ENCODE measurements at regions not wholly inside any gene's neighbourhood (a gene's known extent, or its start where the extent isn't known, plus 50 kb on each side); places are given as distances from the start of the nearest gene placed in this dataset.

DNA sequence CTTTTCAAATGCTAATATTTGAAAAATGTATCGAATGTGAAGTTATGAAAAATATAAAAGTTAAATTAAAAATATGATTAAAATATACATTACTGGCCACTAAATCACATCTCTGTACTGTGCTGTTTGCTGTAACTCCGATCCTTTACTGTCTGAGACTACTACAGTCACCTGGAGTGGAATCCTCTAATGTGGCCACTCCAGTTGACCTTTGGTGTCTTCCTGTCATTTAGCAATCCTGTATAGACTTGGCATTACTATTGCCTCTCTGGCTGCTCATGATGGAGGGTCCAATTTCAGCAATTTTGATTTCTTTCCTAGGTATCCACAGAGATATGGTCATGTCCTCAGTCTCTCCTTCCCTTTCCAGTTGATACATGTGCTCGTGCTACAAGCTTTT, 560.0 kb downstream of the CCDC85A start:
- ChIA-PET POLR2A (no interaction called here), CTCF (no interaction called here)
- no peak overlapping the region for H3K27ac Mint-ChIP-seq (ENCODE audit: unreplicated experiment)
- Histone ChIP-seq H3K27me3 (replicated peaks; ENCODE audit: control insufficient read depth, insufficient read depth, low read length) (no peaks in the 10 kb centered on the region), H3K36me3 (ENCODE audit: control insufficient read depth, insufficient read depth, low read length) (no peaks in the 10 kb centered on the region), H3K4me3 (ENCODE audit: low read depth, low read length) (no peak overlapping the region), H3K4me1 (no peaks in the 10 kb centered on the region), H3K9me3 (no peaks in the 10 kb centered on the region)
- TF ChIP-seq, protein P1, sequence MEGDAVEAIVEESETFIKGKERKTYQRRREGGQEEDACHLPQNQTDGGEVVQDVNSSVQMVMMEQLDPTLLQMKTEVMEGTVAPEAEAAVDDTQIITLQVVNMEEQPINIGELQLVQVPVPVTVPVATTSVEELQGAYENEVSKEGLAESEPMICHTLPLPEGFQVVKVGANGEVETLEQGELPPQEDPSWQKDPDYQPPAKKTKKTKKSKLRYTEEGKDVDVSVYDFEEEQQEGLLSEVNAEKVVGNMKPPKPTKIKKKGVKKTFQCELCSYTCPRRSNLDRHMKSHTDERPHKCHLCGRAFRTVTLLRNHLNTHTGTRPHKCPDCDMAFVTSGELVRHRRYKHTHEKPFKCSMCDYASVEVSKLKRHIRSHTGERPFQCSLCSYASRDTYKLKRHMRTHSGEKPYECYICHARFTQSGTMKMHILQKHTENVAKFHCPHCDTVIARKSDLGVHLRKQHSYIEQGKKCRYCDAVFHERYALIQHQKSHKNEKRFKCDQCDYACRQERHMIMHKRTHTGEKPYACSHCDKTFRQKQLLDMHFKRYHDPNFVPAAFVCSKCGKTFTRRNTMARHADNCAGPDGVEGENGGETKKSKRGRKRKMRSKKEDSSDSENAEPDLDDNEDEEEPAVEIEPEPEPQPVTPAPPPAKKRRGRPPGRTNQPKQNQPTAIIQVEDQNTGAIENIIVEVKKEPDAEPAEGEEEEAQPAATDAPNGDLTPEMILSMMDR (IDR thresholded peaks at IDR 0.05; ENCODE audit: insufficient read depth in 1 of 2, low read depth in 1 of 2, low read length in 1 of 2, severe bottlenecking in 1 of 2, unreplicated experiment in 1 of 2), result no peak
- H3K9me3 Mint-ChIP-seq (ENCODE audit: unreplicated experiment), result no peaks in the 10 kb centered on the region
- H3K27me3 Mint-ChIP-seq (ENCODE audit: insufficient read depth, unreplicated experiment), result peaks cover 2% of the 10 kb centered on the region
- no peaks in the 10 kb centered on the region for H3K4me1 Mint-ChIP-seq (ENCODE audit: low read depth, unreplicated experiment)
- no TSS peak for BruUV-seq (replicated peaks)
- intact Hi-C loops (cut with micrococcal nuclease; ENCODE audit: unreplicated experiment), result no loop called here
- no peak overlapping the region for H3K4me3 Mint-ChIP-seq (ENCODE audit: unreplicated experiment)
- DNase-seq, result no peak
- no peaks in the 10 kb centered on the region for H3K36me3 Mint-ChIP-seq (ENCODE audit: insufficient read depth, unreplicated experiment)

DNA sequence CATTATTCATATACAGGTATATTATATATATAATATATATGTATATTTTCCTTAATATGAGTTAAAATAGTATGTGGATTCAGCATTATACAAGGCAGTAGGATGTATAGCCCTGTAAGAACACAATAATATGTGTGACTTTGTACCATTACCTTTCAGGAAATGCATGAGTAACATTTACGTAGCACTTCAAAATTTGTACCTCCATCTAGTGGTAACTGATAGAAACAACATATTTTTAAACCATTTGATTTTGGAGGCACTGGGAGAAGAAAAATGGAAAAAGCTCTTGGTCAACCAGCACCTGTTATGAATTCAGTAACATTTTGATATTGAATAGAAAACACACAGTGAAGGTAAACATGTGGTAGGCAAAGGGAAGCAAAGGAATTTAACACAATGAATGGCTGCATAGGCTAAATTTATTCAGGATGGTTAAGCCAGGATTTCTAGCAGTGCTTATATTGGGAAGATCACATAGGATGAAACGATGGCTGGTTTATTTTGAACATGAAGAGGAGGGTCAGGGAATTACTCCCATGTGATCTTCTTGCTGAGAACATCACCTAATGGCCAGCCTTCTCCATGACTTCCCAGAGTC, 565.5 kb downstream of the CCDC85A start:
- DNase-seq, result no peak
- Mint-ChIP-seq H3K4me1 (ENCODE audit: low read depth, unreplicated experiment) (no peaks in the 10 kb centered on the region), H3K27ac (ENCODE audit: unreplicated experiment) (no peak overlapping the region), H3K27me3 (ENCODE audit: insufficient read depth, unreplicated experiment) (peaks cover 4% of the 10 kb centered on the region), H3K4me3 (ENCODE audit: unreplicated experiment) (no peak overlapping the region), H3K36me3 (ENCODE audit: insufficient read depth, unreplicated experiment) (no peaks in the 10 kb centered on the region), H3K9me3 (ENCODE audit: unreplicated experiment) (no peaks in the 10 kb centered on the region)
- H3K9me3 ChIP-seq, result no peaks in the 10 kb centered on the region
- ChIA-PET POLR2A (no interaction called here), CTCF (interaction anchor here (0.6 to 1.0 kb wide), 3 partner anchors 460 to 566 kb away, joined by 3 to 6 read pairs (median 4); partner anchors contain the start of gene CCDC85A)
- H3K4me1 ChIP-seq, result no peaks in the 10 kb centered on the region
- no peaks in the 10 kb centered on the region for H3K36me3 ChIP-seq (ENCODE audit: control insufficient read depth, insufficient read depth, low read length)
- intact Hi-C loops (cut with micrococcal nuclease; ENCODE audit: unreplicated experiment), result loop anchor here (1.0 to 2.0 kb wide), 3 partner anchors 460 to 566 kb away; partner anchors contain the start of gene CCDC85A
- H3K27me3 ChIP-seq (replicated peaks; ENCODE audit: control insufficient read depth, insufficient read depth, low read length), result no peaks in the 10 kb centered on the region
- TF ChIP-seq, protein P1 (IDR thresholded peaks at IDR 0.05; ENCODE audit: insufficient read depth in 1 of 2, low read depth in 1 of 2, low read length in 1 of 2, severe bottlenecking in 1 of 2, unreplicated experiment in 1 of 2), result peak; percentile 47 to 51
- H3K4me3 ChIP-seq (ENCODE audit: low read depth, low read length), result no peak overlapping the region
- no TSS peak for BruUV-seq (replicated peaks)

DNA sequence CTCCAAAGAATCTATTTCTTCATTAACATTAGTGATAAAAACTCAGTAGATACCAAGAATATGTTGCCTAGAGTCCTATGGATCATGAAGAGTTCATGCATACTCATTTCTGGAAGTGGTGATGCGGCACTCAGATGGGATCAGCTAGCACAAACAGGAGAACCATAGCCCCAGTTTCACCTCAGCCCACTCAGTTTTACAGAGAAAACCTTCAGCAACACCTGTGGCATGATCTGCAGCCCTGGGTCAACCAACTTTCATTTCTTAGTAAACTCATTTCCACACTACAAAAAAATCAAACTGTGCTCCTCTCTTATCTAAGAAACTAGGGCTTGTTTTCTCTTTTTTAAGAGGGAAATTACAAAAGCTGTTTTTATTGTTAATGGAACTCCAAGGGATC, 569.4 kb downstream of the CCDC85A start:
- Mint-ChIP-seq H3K27ac (ENCODE audit: unreplicated experiment) (no peak overlapping the region), H3K27me3 (ENCODE audit: insufficient read depth, unreplicated experiment) (peaks cover 4% of the 10 kb centered on the region), H3K4me1 (ENCODE audit: low read depth, unreplicated experiment) (no peaks in the 10 kb centered on the region), H3K4me3 (ENCODE audit: unreplicated experiment) (no peak overlapping the region), H3K9me3 (ENCODE audit: unreplicated experiment) (no peaks in the 10 kb centered on the region), H3K36me3 (ENCODE audit: insufficient read depth, unreplicated experiment) (no peaks in the 10 kb centered on the region)
- no TSS peak for BruUV-seq (replicated peaks)
- Histone ChIP-seq H3K4me3 (ENCODE audit: low read depth, low read length) (no peak overlapping the region), H3K9me3 (no peaks in the 10 kb centered on the region), H3K4me1 (no peaks in the 10 kb centered on the region), H3K27me3 (replicated peaks; ENCODE audit: control insufficient read depth, insufficient read depth, low read length) (no peaks in the 10 kb centered on the region), H3K36me3 (ENCODE audit: control insufficient read depth, insufficient read depth, low read length) (no peaks in the 10 kb centered on the region)
- intact Hi-C loops (cut with micrococcal nuclease; ENCODE audit: unreplicated experiment), result no loop called here
- ChIA-PET POLR2A (no interaction called here), CTCF (no interaction called here)
- TF ChIP-seq, protein P1 (IDR thresholded peaks at IDR 0.05; ENCODE audit: insufficient read depth in 1 of 2, low read depth in 1 of 2, low read length in 1 of 2, severe bottlenecking in 1 of 2, unreplicated experiment in 1 of 2), result no peak
- DNase-seq, result no peak

Measured in Caco-2 (cell line).